ENCODE measurements at regions not wholly inside any gene's neighbourhood (a gene's known extent, or its start where the extent isn't known, plus 50 kb on each side); places are given as distances from the start of the nearest gene placed in this dataset.
"Not testable (repeated sequence)": the region's sequence is repeated elsewhere in the genome, so short reads cannot be mapped to it uniquely, and the experiment has no call there.

- H3K4me1 Mint-ChIP-seq, result peaks cover 1% of the 10 kb centered on the region
- ATAC-seq, result no peak
- no peak overlapping the region for H3K27ac Mint-ChIP-seq
- H3K9me3 Mint-ChIP-seq, result no peaks in the 10 kb centered on the region
- DNase-seq (ENCODE audit: low spot score in 2 of 2), result no peak
- H3K4me3 Mint-ChIP-seq, result no peak overlapping the region
- no peaks in the 10 kb centered on the region for H3K36me3 Mint-ChIP-seq
These were observed 105.4 kb upstream of the TLK1 start for GRCh38 chr2:171266102-171266501.

- not testable (repeated sequence) for H3K36me3 Mint-ChIP-seq; H3K9me3 Mint-ChIP-seq; H3K4me3 Mint-ChIP-seq; H3K27ac Mint-ChIP-seq; DNase-seq (ENCODE audit: low spot score in 2 of 2)
- peak; percentile 51 for ATAC-seq
- peaks cover 16% of the 10 kb centered on the region for H3K4me1 Mint-ChIP-seq
These were observed 100.8 kb upstream of the TLK1 start for GRCh38 chr2:171261529-171261928.

GRCh38 chr2:171260471-171261424, 100.1 kb upstream of the TLK1 start:
- H3K36me3 Mint-ChIP-seq, result no peaks in the 10 kb centered on the region
- ATAC-seq (peak; percentile 63), DNase-seq (ENCODE audit: low spot score in 2 of 2) (no peak)
- peaks cover 16% of the 10 kb centered on the region for H3K4me1 Mint-ChIP-seq
- H3K27ac Mint-ChIP-seq, result no peak overlapping the region
- H3K9me3 Mint-ChIP-seq, result no peaks in the 10 kb centered on the region
- H3K4me3 Mint-ChIP-seq, result no peak overlapping the region

- no peak overlapping the region for H3K4me3 Mint-ChIP-seq
- DNase-seq (ENCODE audit: low spot score in 2 of 2), result no peak
- H3K9me3 Mint-ChIP-seq, result no peaks in the 10 kb centered on the region
- ATAC-seq, result no peak
- H3K4me1 Mint-ChIP-seq, result peaks cover under 1% of the 10 kb centered on the region
- no peak overlapping the region for H3K27ac Mint-ChIP-seq
- H3K36me3 Mint-ChIP-seq, result no peaks in the 10 kb centered on the region
These were observed 94.0 kb upstream of the TLK1 start for GRCh38 chr2:171254666-171255065.

DNA sequence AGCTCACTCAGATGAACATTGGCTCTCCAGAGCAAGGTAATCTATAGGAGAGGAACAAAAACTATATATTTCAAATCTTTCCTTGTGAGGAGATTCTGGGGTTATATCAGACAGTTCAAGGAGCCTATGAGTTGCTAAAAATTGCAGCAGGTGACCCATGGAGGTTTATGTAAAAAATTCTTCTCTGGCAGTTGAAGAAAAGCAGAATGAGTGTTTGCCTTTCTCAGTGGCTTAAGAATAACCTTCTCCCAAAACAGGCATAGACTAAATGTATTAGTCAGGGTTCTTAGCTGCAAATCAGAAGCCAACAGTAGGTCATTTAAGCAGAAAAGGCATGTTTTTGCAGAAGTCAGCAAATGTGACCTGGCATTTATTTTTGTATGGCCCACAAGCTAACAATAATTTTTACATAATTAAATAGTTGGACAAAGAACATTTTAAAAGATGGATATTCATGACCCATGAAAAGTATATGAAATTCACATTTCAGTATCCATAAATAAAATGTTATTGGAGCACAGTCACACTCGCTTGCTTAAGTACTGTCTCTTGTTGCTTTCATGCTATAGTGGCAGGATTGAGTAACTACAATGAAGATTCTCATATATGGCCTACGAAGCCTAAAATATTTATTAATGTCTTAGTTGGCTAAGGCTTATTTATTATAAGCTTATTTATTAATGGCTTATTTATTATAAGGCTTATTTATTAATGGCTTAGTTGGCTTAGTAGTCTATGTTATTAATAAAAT, 93.4 kb upstream of the TLK1 start:
- H3K4me3 Mint-ChIP-seq, result no peak overlapping the region
- H3K9me3 Mint-ChIP-seq, result no peaks in the 10 kb centered on the region
- H3K4me1 Mint-ChIP-seq, result peaks cover under 1% of the 10 kb centered on the region
- ATAC-seq (no peak), DNase-seq (ENCODE audit: low spot score in 2 of 2) (no peak)
- no peak overlapping the region for H3K27ac Mint-ChIP-seq
- H3K36me3 Mint-ChIP-seq, result no peaks in the 10 kb centered on the region

GRCh38 chr2:171253279-171253678, 92.6 kb upstream of the TLK1 start:
- Mint-ChIP-seq H3K36me3 (no peaks in the 10 kb centered on the region), H3K9me3 (no peaks in the 10 kb centered on the region), H3K4me3 (no peak overlapping the region), H3K27ac (no peak overlapping the region), H3K4me1 (peaks cover 8% of the 10 kb centered on the region)
- DNase-seq (ENCODE audit: low spot score in 2 of 2) (no peak), ATAC-seq (no peak)

GRCh38 chr2:171249689-171250088, 89.0 kb upstream of the TLK1 start:
- Mint-ChIP-seq H3K27ac (peak overlapping the region; percentile 30), H3K4me3 (no peak overlapping the region), H3K4me1 (peaks cover 26% of the 10 kb centered on the region), H3K9me3 (peaks cover 5% of the 10 kb centered on the region), H3K36me3 (no peaks in the 10 kb centered on the region)
- ATAC-seq (no peak), DNase-seq (ENCODE audit: low spot score in 2 of 2) (no peak)

- Mint-ChIP-seq H3K4me1 (peaks cover 32% of the 10 kb centered on the region), H3K9me3 (peaks cover 5% of the 10 kb centered on the region), H3K27ac (peak overlapping the region; percentile 21), H3K36me3 (no peaks in the 10 kb centered on the region), H3K4me3 (no peak overlapping the region)
- peak; percentile 70 for ATAC-seq
- DNase-seq (ENCODE audit: low spot score in 2 of 2), result no peak
These were observed 87.3 kb upstream of the TLK1 start for GRCh38 chr2:171247741-171248662.

DNA sequence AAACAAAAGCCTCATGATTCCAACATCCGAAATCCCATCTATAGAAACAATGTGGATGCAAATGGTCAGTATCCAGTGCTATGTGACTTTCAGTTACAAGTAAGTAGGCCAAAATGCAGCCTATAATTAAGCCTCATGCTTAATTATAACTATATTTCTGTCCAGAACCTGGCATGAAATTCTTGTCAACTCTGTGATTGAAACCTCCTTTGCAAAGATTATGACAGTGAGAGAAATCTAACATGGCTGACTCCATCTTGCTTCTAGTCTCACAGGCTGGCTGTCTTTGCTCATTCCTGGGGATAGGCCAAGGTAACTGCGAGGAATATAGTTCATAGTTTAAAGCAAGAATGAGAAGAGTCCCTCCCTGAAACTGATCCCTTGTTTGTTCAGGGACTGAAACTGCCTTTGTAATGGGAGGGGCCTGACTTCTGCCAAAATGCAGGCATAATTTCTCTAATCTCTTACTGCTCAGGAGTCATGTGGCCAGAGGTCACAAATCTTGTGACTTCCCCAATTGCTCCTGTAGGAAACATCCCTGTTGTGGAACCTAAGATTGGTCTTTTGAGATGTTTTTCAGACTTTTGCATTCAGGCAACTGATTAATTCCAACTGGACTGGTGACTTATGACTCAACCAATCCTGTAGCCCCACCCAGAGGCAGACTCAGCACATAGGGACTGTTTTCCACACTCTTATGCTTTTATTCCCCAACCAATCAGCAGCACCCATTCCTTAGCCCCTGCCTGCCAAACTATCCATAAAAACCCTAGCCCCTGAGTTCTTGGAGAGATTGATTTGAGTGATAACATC, 84.5 kb upstream of the TLK1 start:
- H3K36me3 Mint-ChIP-seq, result no peaks in the 10 kb centered on the region
- ATAC-seq, result no peak
- no peak for DNase-seq (ENCODE audit: low spot score in 2 of 2)
- peak overlapping the region; percentile 18 for H3K27ac Mint-ChIP-seq
- H3K4me3 Mint-ChIP-seq, result no peak overlapping the region
- H3K9me3 Mint-ChIP-seq, result peaks cover 5% of the 10 kb centered on the region
- peaks cover 32% of the 10 kb centered on the region for H3K4me1 Mint-ChIP-seq

DNA sequence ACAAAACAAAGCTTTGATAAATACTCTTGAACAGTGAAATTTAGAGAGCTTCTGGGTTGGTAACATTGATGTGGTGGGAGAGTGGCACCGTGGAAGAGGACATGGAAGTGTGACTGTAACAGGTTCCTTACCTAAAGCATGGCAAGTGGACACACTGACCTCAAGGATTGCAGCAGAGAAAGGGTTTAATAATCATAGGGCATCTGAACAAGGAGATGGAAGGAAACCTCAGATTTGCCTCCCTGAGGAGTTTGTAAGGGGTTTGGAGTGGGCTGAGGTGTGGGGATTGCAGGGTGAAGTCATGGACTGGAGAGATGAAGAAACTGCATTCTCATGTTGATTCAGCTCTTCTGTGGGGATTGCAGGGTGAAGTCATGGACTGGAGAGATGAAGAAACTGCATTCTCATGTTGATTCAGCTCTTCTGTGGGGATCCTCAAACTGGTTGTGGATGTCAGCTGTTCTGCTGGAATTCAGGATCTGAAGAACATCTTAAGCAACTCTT, 83.8 kb upstream of the TLK1 start:
- peak overlapping the region; percentile 18 for H3K27ac Mint-ChIP-seq
- ATAC-seq (peak; percentile 69), DNase-seq (ENCODE audit: low spot score in 2 of 2) (no peak)
- H3K4me3 Mint-ChIP-seq, result no peak overlapping the region
- H3K4me1 Mint-ChIP-seq, result peaks cover 32% of the 10 kb centered on the region
- H3K36me3 Mint-ChIP-seq, result no peaks in the 10 kb centered on the region
- H3K9me3 Mint-ChIP-seq, result peaks cover 5% of the 10 kb centered on the region

GRCh38 chr2:171241771-171242170, 81.1 kb upstream of the TLK1 start:
- Mint-ChIP-seq H3K4me1 (peaks cover 18% of the 10 kb centered on the region), H3K4me3 (no peak overlapping the region), H3K36me3 (no peaks in the 10 kb centered on the region), H3K27ac (no peak overlapping the region), H3K9me3 (peaks cover 5% of the 10 kb centered on the region)
- DNase-seq (ENCODE audit: low spot score in 2 of 2) (no peak), ATAC-seq (no peak)

- no peak for DNase-seq (ENCODE audit: low spot score in 2 of 2)
- no peak overlapping the region for H3K4me3 Mint-ChIP-seq
- H3K9me3 Mint-ChIP-seq, result no peaks in the 10 kb centered on the region
- no peak for ATAC-seq
- no peak overlapping the region for H3K27ac Mint-ChIP-seq
- H3K4me1 Mint-ChIP-seq, result no peaks in the 10 kb centered on the region
- H3K36me3 Mint-ChIP-seq, result no peaks in the 10 kb centered on the region
These were observed 78.3 kb upstream of the TLK1 start for GRCh38 chr2:171238946-171239345.

GRCh38 chr2:171237751-171238505, 77.2 kb upstream of the TLK1 start:
- H3K9me3 Mint-ChIP-seq, result no peaks in the 10 kb centered on the region

More at GRCh38 chr2:171237751-171238505, 77.2 kb upstream of the TLK1 start:
- Mint-ChIP-seq H3K4me3 (no peak overlapping the region), H3K36me3 (no peaks in the 10 kb centered on the region), H3K27ac (no peak overlapping the region), H3K4me1 (no peaks in the 10 kb centered on the region)
- DNase-seq (ENCODE audit: low spot score in 2 of 2) (no peak), ATAC-seq (no peak)
